ENCODE measurements at regions not wholly inside any gene's neighbourhood (a gene's known extent, or its start where the extent isn't known, plus 50 kb on each side); places are given as distances from the start of the nearest gene placed in this dataset.
"Not testable (repeated sequence)": the region's sequence is repeated elsewhere in the genome, so short reads cannot be mapped to it uniquely, and the experiment has no call there.

- peak; percentile 63 for DNase-seq
Observed at GRCh38 chr3:88000853-88001252, 58.0 kb downstream of the CGGBP1 start.

- no peak for DNase-seq
Observed at GRCh38 chr3:87997966-87998365, 60.8 kb downstream of the CGGBP1 start.

- no peak for DNase-seq
Observed at GRCh38 chr3:87997298-87997697, 61.5 kb downstream of the CGGBP1 start.

GRCh38 chr3:87996882-87997281, 61.9 kb downstream of the CGGBP1 start:
- DNase-seq = no peak

- no peak for DNase-seq
Observed at GRCh38 chr3:87993566-87993965, 65.2 kb downstream of the CGGBP1 start.

GRCh38 chr3:87987952-87988351, 70.9 kb downstream of the CGGBP1 start:
- no peak for DNase-seq

GRCh38 chr3:87982421-87982820, 76.4 kb downstream of the CGGBP1 start:
- no peak for DNase-seq

GRCh38 chr3:87979527-87979926, 79.3 kb downstream of the CGGBP1 start:
- DNase-seq = no peak

- no peak for DNase-seq
Observed at GRCh38 chr3:87977765-87978164, 81.0 kb downstream of the CGGBP1 start.

GRCh38 chr3:87975716-87976115, 83.1 kb downstream of the CGGBP1 start:
- no peak for DNase-seq

- DNase-seq = no peak
Observed at GRCh38 chr3:87973906-87974305, 84.9 kb downstream of the CGGBP1 start.

- DNase-seq = no peak
Observed at GRCh38 chr3:87969620-87970019, 89.2 kb downstream of the CGGBP1 start.

GRCh38 chr3:87968668-87969067, 90.1 kb downstream of the CGGBP1 start:
- DNase-seq = no peak

GRCh38 chr3:87958289-87958688, 100.5 kb downstream of the CGGBP1 start:
- DNase-seq = no peak

GRCh38 chr3:87957575-87957974, 101.2 kb downstream of the CGGBP1 start:
- no peak for DNase-seq

GRCh38 chr3:87949879-87950208, 109.0 kb downstream of the CGGBP1 start:
- DNase-seq = no peak

GRCh38 chr3:87949189-87949878, 109.5 kb downstream of the CGGBP1 start:
- DNase-seq = no peak

GRCh38 chr3:87946007-87946406, 112.8 kb downstream of the CGGBP1 start:
- DNase-seq = not testable (repeated sequence)

- DNase-seq = not testable (repeated sequence)
Observed at GRCh38 chr3:87942256-87942655, 116.5 kb downstream of the CGGBP1 start.

GRCh38 chr3:87924485-87924884, 134.3 kb downstream of the CGGBP1 start:
- DNase-seq = no peak

GRCh38 chr3:87920549-87920948, 138.3 kb downstream of the CGGBP1 start:
- no peak for DNase-seq

GRCh38 chr3:87901141-87901540, 157.7 kb downstream of the CGGBP1 start:
- no peak for DNase-seq

GRCh38 chr3:87900061-87900460, 158.7 kb downstream of the CGGBP1 start:
- DNase-seq = no peak

- no peak for DNase-seq
Observed at GRCh38 chr3:87898971-87899370, 159.8 kb downstream of the CGGBP1 start.

- no peak for DNase-seq
Observed at GRCh38 chr3:87895983-87896382, 162.8 kb downstream of the CGGBP1 start.

- DNase-seq = no peak
Observed at GRCh38 chr3:87873136-87873535, 185.7 kb downstream of the CGGBP1 start.

All from activated CD8-positive, alpha-beta memory T cell treated with anti-CD3 and anti-CD28 coated beads for 24 hours (primary cell).